ENCODE measurements at regions not wholly inside any gene's neighbourhood (a gene's known extent, or its start where the extent isn't known, plus 50 kb on each side); places are given as distances from the start of the nearest gene placed in this dataset.

- no peak overlapping the region for H3K4me3 ChIP-seq
- intact Hi-C loops (cut with DNase I) = no loop called here
Observed at GRCh38 chr13:58467176-58467575, 835.6 kb downstream of the PCDH17 start.

DNA sequence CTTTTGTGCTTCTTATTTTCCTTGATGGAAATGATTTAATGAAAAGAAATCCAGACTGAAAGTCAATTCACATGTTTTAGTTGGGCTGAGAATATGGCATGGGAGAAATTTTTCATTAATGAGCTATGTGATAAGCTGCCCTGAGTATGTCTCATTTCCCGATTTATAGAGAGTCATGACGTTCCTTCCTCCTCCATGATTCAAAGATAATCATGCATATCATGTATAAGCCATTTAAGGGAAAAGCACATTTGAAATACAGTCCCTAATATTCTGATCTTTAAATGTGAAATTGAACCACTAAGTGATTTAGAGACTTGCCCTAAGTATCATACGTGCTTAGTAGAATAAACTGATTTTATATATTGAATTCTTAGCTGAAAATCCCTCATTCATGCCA is 840.9 kb downstream of the PCDH17 start:
- H3K27me3 ChIP-seq (ENCODE audit: low read depth) = no peaks in the 10 kb centered on the region
- no peak overlapping the region for H3K4me3 ChIP-seq
- no peaks in the 10 kb centered on the region for H3K4me1 ChIP-seq
- H3K27ac ChIP-seq = no peak overlapping the region
- TF ChIP-seq, protein P1, sequence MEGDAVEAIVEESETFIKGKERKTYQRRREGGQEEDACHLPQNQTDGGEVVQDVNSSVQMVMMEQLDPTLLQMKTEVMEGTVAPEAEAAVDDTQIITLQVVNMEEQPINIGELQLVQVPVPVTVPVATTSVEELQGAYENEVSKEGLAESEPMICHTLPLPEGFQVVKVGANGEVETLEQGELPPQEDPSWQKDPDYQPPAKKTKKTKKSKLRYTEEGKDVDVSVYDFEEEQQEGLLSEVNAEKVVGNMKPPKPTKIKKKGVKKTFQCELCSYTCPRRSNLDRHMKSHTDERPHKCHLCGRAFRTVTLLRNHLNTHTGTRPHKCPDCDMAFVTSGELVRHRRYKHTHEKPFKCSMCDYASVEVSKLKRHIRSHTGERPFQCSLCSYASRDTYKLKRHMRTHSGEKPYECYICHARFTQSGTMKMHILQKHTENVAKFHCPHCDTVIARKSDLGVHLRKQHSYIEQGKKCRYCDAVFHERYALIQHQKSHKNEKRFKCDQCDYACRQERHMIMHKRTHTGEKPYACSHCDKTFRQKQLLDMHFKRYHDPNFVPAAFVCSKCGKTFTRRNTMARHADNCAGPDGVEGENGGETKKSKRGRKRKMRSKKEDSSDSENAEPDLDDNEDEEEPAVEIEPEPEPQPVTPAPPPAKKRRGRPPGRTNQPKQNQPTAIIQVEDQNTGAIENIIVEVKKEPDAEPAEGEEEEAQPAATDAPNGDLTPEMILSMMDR (IDR thresholded peaks at IDR 0.05) = no peak
- intact Hi-C loops (cut with DNase I) = no loop called here
- DNase-seq (no peak), ATAC-seq (no peak)
- H3K36me3 ChIP-seq = no peaks in the 10 kb centered on the region
- H3K9me3 ChIP-seq = no peaks in the 10 kb centered on the region

More at GRCh38 chr13:58467176-58467575, 835.6 kb downstream of the PCDH17 start:
- ATAC-seq (no peak), DNase-seq (no peak)
- no peaks in the 10 kb centered on the region for H3K4me1 ChIP-seq
- H3K36me3 ChIP-seq = no peaks in the 10 kb centered on the region
- no peaks in the 10 kb centered on the region for H3K9me3 ChIP-seq
- TF ChIP-seq, protein P1 (IDR thresholded peaks at IDR 0.05) = no peak
- H3K27me3 ChIP-seq (ENCODE audit: low read depth) = no peaks in the 10 kb centered on the region
- H3K27ac ChIP-seq = no peak overlapping the region

DNA sequence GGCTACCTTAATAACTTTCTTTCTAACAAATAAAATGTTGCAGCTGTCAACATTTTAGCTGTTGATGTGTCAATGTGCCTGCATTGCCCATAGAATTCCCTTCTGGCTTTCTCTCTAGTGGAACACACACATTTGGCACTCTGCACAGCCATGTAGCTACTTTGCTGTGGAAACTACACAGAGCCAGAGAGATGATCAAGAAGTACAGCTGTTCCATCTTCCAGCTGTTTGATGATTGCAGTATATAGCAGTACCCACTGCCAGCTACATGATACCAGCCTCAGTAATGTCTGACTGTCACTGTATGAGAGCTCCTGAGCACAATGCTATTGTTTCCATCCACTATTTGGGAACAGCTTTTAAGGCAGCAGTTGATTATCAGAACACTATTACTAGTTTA is 843.0 kb downstream of the PCDH17 start:
- no peak for DNase-seq
- TF ChIP-seq, protein P1 (IDR thresholded peaks at IDR 0.05) = no peak
- Histone ChIP-seq H3K27ac (no peak overlapping the region), H3K36me3 (no peaks in the 10 kb centered on the region), H3K27me3 (ENCODE audit: low read depth) (no peaks in the 10 kb centered on the region), H3K4me1 (no peaks in the 10 kb centered on the region), H3K9me3 (no peaks in the 10 kb centered on the region), H3K4me3 (no peak overlapping the region)
- intact Hi-C loops (cut with DNase I) = no loop called here
- no peak for ATAC-seq

DNA sequence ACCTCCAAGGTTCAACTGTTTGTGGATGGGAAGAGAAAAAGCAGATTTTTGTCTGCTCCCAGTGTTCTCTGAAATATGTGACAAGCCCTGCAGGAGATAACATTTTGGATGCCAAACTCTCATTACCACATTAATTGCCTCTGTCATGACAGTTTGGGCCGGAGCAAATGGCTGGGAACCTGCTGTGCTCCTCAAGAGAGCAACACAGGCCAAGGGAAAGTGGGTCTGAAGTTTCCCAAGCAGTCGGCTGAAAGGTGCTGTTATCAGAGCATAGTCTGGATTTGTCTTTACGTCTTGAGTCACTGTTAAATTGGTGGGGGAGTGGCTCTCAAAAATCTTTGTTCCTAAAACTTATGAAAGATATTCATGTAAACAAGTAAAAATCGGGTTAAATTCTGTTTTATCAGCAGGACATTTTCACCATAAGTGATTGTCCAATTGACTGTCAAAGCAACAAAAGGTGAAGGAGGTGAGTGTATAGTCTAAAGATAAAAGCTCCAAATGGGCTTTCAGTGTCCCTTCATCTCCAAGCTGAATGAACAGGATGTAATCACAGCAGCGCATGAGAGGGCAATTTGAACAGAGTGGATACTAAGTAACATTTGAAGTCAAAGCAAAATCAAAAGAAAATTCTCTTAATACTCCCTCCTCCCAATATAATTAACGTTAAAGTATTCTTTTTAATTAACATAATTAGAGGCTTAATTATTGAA is 844.8 kb downstream of the PCDH17 start:
- DNase-seq (no peak), ATAC-seq (no peak)
- TF ChIP-seq, protein P1 (IDR thresholded peaks at IDR 0.05) = no peak
- Histone ChIP-seq H3K36me3 (no peaks in the 10 kb centered on the region), H3K27ac (no peak overlapping the region), H3K4me3 (no peak overlapping the region), H3K9me3 (no peaks in the 10 kb centered on the region), H3K4me1 (no peaks in the 10 kb centered on the region), H3K27me3 (ENCODE audit: low read depth) (no peaks in the 10 kb centered on the region)
- intact Hi-C loops (cut with DNase I) = no loop called here

DNA sequence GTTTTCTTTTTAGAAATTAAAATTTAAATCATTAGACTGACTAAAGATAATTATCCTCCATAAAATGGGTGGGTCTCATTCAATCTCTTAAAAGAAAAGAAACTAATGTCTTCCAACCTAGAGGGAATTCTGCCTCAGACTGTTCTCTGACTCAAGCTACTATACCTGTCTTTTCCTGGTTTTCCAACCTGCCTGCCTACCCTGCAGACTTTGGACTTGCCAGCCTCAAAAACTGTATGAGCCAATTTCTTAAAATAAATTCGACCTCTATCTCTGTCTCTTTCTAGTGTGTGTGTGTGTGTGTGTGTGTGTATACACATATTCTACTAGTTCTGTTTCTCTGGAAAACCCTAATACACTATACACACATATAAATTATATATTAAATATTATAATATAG is 847.3 kb downstream of the PCDH17 start:
- TF ChIP-seq, protein P1 (IDR thresholded peaks at IDR 0.05) = no peak

More for the DNA sequence above, 847.3 kb downstream of the PCDH17 start:
- Histone ChIP-seq H3K4me1 (no peaks in the 10 kb centered on the region), H3K27me3 (ENCODE audit: low read depth) (no peaks in the 10 kb centered on the region), H3K36me3 (no peaks in the 10 kb centered on the region), H3K9me3 (no peaks in the 10 kb centered on the region), H3K4me3 (no peak overlapping the region), H3K27ac (no peak overlapping the region)
- intact Hi-C loops (cut with DNase I) = no loop called here
- no peak for ATAC-seq
- DNase-seq = no peak
